HEK293T (cell line): ENCODE measurements at regions not wholly inside any gene's neighbourhood (a gene's known extent, or its start where the extent isn't known, plus 50 kb on each side); places are given as distances from the start of the nearest gene placed in this dataset.

ENCODE experiments used
- ARNT ChIP-seq: fragments of 450-650 bp; IDR thresholded peaks from 2 replicates; pipeline ENCODE4 v1.6.1; 2017; ENCODE audit warnings: mild to moderate bottlenecking
- BHLHE40 ChIP-seq: fragments of 450-650 bp; IDR thresholded peaks from 2 replicates; pipeline ENCODE4 v1.6.1; 2016; ENCODE audit warnings: mild to moderate bottlenecking, moderate library complexity, borderline replicate concordance
- NFRKB ChIP-seq: fragments of 450-650 bp; IDR thresholded peaks from 2 replicates; pipeline ENCODE4 v1.6.1; 2016; ENCODE audit warnings: mild to moderate bottlenecking, moderate library complexity
- SP1 ChIP-seq: fragments of 450-650 bp; IDR thresholded peaks from 2 replicates; pipeline ENCODE4 v1.6.1; 2017
- SUZ12 ChIP-seq: fragments of 450-650 bp; IDR thresholded peaks from 2 replicates; pipeline ENCODE4 v1.6.1; 2016; ENCODE audit warnings: mild to moderate bottlenecking
- ZNF384 ChIP-seq: fragments of 450-650 bp; IDR thresholded peaks from 2 replicates; pipeline ENCODE4 v1.6.1; 2016

DNA sequence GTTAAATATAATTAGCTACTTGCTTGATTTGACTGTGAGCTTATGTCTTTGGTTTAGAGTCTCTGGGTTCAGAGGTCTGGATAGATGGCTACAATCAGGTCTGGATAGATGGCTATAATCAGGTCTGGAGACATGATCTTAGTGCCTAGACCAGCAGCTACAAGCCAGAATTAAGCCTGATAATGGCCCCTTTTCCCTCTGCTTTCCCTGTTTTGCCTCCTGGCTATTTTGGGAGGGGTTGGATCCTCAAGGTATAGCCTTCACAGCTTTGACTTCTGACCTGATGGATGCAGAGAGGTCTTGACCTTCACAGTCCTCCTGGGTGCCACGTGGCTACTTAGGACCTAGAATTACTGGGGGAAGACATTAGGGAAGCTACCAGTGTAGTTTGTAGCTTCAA lies 877.7 kb downstream of the GALC start:
- TF ChIP-seq SUZ12 = no peak
- no peak for TF ChIP-seq NFRKB
- no peak for TF ChIP-seq SP1
- TF ChIP-seq BHLHE40 = no peak
- no peak for TF ChIP-seq ARNT
- TF ChIP-seq ZNF384 = no peak
